ENCODE measurements at regions not wholly inside any gene's neighbourhood (a gene's known extent, or its start where the extent isn't known, plus 50 kb on each side); places are given as distances from the start of the nearest gene placed in this dataset.

DNA sequence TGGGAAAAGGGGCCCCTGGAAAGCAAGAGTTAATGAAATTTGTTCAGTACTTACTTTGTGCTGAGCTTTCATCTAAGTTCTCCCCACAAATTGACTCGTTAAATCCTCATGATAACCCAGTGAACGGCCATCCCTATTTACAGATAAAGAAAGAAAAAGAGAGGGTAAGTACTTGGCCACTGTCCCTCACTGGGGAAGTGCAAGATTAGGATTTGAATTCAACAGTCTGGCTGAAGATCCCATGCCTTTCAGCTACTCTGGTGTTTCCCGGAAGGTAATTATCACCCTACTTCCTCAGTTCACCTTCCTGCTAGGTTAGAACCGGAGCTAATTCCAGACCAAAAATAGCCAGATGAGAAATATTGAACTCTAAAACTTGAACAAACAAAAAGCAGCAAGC is 269.2 kb upstream of the TLE4 start:
- H2AFZ ChIP-seq (ENCODE audit: insufficient read depth, low read depth, low read length, poor library complexity, severe bottlenecking) = no peak overlapping the region
- no CpG with 5 or more reads among the region's 4 CpGs for WGBS (ENCODE audit: insufficient coverage)
- H3K9me3 Mint-ChIP-seq = peaks cover 0 to 3% (median 0%) of the 10 kb centered on the region in 7 donors
- H3K4me3 ChIP-seq (replicated peaks in 1 of 3; ENCODE audit: low read depth in 2 of 3, low read length in 3 of 3) = no peak overlapping the region
- H3K36me3 Mint-ChIP-seq = no peaks in the 10 kb centered on the region
- H3K4me1 ChIP-seq (ENCODE audit: control insufficient read depth in 1 of 2, insufficient read depth in 2 of 2, low read length in 2 of 2) = no peaks in the 10 kb centered on the region
- H3K4me3 Mint-ChIP-seq = no peak overlapping the region
- intact Hi-C loops (cut with micrococcal nuclease) = no loop called here
- H3K27me3 Mint-ChIP-seq (ENCODE audit: low read depth in 3 of 3) = no peaks in the 10 kb centered on the region
- no peaks in the 10 kb centered on the region for H3K79me2 ChIP-seq (ENCODE audit: insufficient read depth, low read length)
- no peak overlapping the region for H3K27ac ChIP-seq (ENCODE audit: low read depth in 1 of 2, low read length in 2 of 2)
- H3K9me3 ChIP-seq (replicated peaks in 1 of 2; ENCODE audit: control insufficient read depth in 1 of 2, insufficient read depth in 1 of 2, low read length in 2 of 2) = no peaks in the 10 kb centered on the region
- H3K4me1 Mint-ChIP-seq = no peaks in the 10 kb centered on the region
- no peak overlapping the region for H3K9ac ChIP-seq (ENCODE audit: insufficient read depth, low read length, poor library complexity, severe bottlenecking)
- TF ChIP-seq, protein P1, sequence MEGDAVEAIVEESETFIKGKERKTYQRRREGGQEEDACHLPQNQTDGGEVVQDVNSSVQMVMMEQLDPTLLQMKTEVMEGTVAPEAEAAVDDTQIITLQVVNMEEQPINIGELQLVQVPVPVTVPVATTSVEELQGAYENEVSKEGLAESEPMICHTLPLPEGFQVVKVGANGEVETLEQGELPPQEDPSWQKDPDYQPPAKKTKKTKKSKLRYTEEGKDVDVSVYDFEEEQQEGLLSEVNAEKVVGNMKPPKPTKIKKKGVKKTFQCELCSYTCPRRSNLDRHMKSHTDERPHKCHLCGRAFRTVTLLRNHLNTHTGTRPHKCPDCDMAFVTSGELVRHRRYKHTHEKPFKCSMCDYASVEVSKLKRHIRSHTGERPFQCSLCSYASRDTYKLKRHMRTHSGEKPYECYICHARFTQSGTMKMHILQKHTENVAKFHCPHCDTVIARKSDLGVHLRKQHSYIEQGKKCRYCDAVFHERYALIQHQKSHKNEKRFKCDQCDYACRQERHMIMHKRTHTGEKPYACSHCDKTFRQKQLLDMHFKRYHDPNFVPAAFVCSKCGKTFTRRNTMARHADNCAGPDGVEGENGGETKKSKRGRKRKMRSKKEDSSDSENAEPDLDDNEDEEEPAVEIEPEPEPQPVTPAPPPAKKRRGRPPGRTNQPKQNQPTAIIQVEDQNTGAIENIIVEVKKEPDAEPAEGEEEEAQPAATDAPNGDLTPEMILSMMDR (IDR thresholded peaks at IDR 0.05) = no peak
- no peak for DNase-seq
- no peak overlapping the region for H3K27ac Mint-ChIP-seq
- H3K27me3 ChIP-seq (ENCODE audit: control insufficient read depth in 2 of 2, insufficient read depth in 2 of 2, low read length in 2 of 2) = no peaks in the 10 kb centered on the region
- no peak overlapping the region for H3K4me2 ChIP-seq (replicated peaks; ENCODE audit: extremely low read depth, low read length, poor library complexity, severe bottlenecking)
- H4K20me1 ChIP-seq (ENCODE audit: insufficient read depth, low read length) = no peaks in the 10 kb centered on the region
- H3K36me3 ChIP-seq (replicated peaks in 1 of 2; ENCODE audit: control insufficient read depth in 1 of 2, insufficient read depth in 2 of 2, low read length in 2 of 2) = no peaks in the 10 kb centered on the region

DNA sequence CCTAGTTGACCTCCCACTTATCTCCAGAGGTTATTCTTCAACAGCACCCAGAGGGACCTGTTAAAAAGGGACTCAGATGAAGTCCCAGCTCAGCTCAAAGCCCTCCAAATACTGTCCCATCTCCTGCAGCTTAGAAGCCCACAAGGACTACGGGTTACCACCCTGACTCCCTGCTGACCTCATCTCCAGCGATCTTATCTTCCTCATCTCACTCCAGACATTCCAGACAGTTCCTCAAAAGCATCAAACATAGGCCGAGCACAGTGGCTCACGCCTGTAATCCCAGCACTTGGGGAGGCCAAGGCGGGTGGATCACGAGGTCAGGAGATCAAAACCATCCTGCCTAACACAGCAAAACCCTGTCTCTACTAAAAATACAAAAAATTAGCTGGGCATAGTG is 263.8 kb upstream of the TLE4 start:
- no peak overlapping the region for H3K4me3 Mint-ChIP-seq
- Histone ChIP-seq H2AFZ (ENCODE audit: insufficient read depth, low read depth, low read length, poor library complexity, severe bottlenecking) (no peak overlapping the region), H3K9me3 (replicated peaks in 1 of 2; ENCODE audit: control insufficient read depth in 1 of 2, insufficient read depth in 1 of 2, low read length in 2 of 2) (no peaks in the 10 kb centered on the region), H3K9ac (ENCODE audit: insufficient read depth, low read length, poor library complexity, severe bottlenecking) (no peak overlapping the region), H3K4me1 (ENCODE audit: control insufficient read depth in 1 of 2, insufficient read depth in 2 of 2, low read length in 2 of 2) (no peaks in the 10 kb centered on the region), H3K4me2 (replicated peaks; ENCODE audit: extremely low read depth, low read length, poor library complexity, severe bottlenecking) (no peak overlapping the region), H3K36me3 (replicated peaks in 1 of 2; ENCODE audit: control insufficient read depth in 1 of 2, insufficient read depth in 2 of 2, low read length in 2 of 2) (no peaks in the 10 kb centered on the region), H4K20me1 (ENCODE audit: insufficient read depth, low read length) (no peaks in the 10 kb centered on the region), H3K27me3 (ENCODE audit: control insufficient read depth in 2 of 2, insufficient read depth in 2 of 2, low read length in 2 of 2) (no peaks in the 10 kb centered on the region), H3K4me3 (replicated peaks in 1 of 3; ENCODE audit: low read depth in 2 of 3, low read length in 3 of 3) (no peak overlapping the region), H3K27ac (ENCODE audit: low read depth in 1 of 2, low read length in 2 of 2) (no peak overlapping the region), H3K79me2 (ENCODE audit: insufficient read depth, low read length) (no peaks in the 10 kb centered on the region)
- no peaks in the 10 kb centered on the region for H3K4me1 Mint-ChIP-seq
- peaks cover 0 to 5% (median 0%) of the 10 kb centered on the region in 7 donors for H3K9me3 Mint-ChIP-seq
- no peak overlapping the region for H3K27ac Mint-ChIP-seq
- intact Hi-C loops (cut with micrococcal nuclease) = no loop called here
- no peaks in the 10 kb centered on the region for H3K36me3 Mint-ChIP-seq
- 84% methylated on average over 2 of the region's 6 CpGs for whole genome bisulfite sequencing (ENCODE audit: insufficient coverage)
- DNase-seq = no peak
- TF ChIP-seq, protein P1 (IDR thresholded peaks at IDR 0.05) = no peak
- H3K27me3 Mint-ChIP-seq (ENCODE audit: low read depth in 3 of 3) = no peaks in the 10 kb centered on the region

Data from CD14-positive monocyte (primary cell).